ENCODE measurements at regions not wholly inside any gene's neighbourhood (a gene's known extent, or its start where the extent isn't known, plus 50 kb on each side); places are given as distances from the start of the nearest gene placed in this dataset.

DNA sequence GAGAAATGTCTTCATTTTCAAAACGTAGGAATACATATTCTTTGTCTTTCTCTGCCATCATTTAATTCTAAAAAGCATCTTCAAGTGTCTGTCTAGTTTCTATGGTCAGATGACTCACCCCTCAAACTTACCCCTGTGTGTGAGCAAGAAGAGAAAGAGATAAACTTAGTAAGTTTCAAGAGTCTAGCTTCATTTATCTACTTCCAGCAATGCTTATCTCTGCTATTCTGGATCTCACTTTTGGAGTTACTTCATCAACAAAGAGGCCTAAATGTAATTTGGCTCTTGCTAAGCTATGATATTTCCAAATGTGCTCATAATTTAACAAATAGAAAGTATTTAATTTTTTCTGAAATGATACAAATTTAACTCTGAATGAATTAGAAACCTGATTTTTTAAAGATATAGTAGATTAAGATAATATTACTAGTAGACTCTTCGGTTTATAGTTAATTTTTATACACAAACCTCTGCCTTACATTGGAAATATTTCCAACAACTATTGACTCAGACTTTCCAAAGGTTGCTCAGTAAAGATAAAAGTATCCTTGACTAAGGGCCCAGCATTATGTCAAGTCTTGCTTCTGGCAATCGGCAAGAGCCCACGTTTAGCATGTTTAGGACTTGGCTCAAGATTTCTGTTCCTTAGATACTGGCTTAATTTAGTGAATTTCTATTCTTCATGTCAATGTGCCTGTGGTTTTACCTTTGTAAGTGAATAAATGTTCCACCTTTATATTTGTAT is 1511.0 kb upstream of the SLC10A2 start:
- no peak for DNase-seq
- H2AFZ ChIP-seq: no peak overlapping the region
- TF ChIP-seq EZH2phosphoT487 (IDR thresholded peaks at IDR 0.05; ENCODE audit: insufficient read depth, low read depth) (no peak), EZH2 (IDR thresholded peaks at IDR 0.05; ENCODE audit: insufficient read depth, poor library complexity, severe bottlenecking) (no peak)
- H3K36me3 ChIP-seq (ENCODE audit: low read depth): no peaks in the 10 kb centered on the region
- no peak overlapping the region for H3K9ac ChIP-seq
- in situ Hi-C loops (cut with MboI): no loop called here
- no peak overlapping the region for H3K27ac ChIP-seq
- no peaks in the 10 kb centered on the region for H3K4me1 ChIP-seq (ENCODE audit: insufficient read depth)
- no peaks in the 10 kb centered on the region for H3K27me3 ChIP-seq (replicated peaks; ENCODE audit: insufficient read depth)
- no peak overlapping the region for H3K4me3 ChIP-seq
- H3F3A ChIP-seq (ENCODE audit: insufficient read depth): no peaks in the 10 kb centered on the region
- no peaks in the 10 kb centered on the region for H3K9me2 ChIP-seq (ENCODE audit: insufficient read depth)
- H3K9me3 ChIP-seq (ENCODE audit: low read depth): no peaks in the 10 kb centered on the region
- no peaks in the 10 kb centered on the region for H4K20me1 ChIP-seq (ENCODE audit: insufficient read depth)
- 35 to 42% methylated on average over 4 of the region's 4 CpGs for WGBS, 2 experiments (ENCODE audit: low coverage in 1 of 2, low lambda C conversion rate in 2 of 2, missing lambda C conversion rate in 2 of 2)
- H3K79me2 ChIP-seq (ENCODE audit: insufficient read depth): no peaks in the 10 kb centered on the region
- H3K4me2 ChIP-seq (ENCODE audit: unreplicated experiment): no peak overlapping the region

GRCh38 chr13:104571893-104572229 is 1505.6 kb upstream of the SLC10A2 start:
- Histone ChIP-seq H3K79me2 (ENCODE audit: insufficient read depth) (no peaks in the 10 kb centered on the region), H2AFZ (no peak overlapping the region), H3K27me3 (replicated peaks; ENCODE audit: insufficient read depth) (no peaks in the 10 kb centered on the region), H3K9ac (no peak overlapping the region), H3K4me2 (ENCODE audit: unreplicated experiment) (no peak overlapping the region), H3K9me2 (ENCODE audit: insufficient read depth) (no peaks in the 10 kb centered on the region), H4K20me1 (ENCODE audit: insufficient read depth) (no peaks in the 10 kb centered on the region), H3K27ac (no peak overlapping the region), H3F3A (ENCODE audit: insufficient read depth) (no peaks in the 10 kb centered on the region), H3K4me3 (no peak overlapping the region), H3K4me1 (ENCODE audit: insufficient read depth) (no peaks in the 10 kb centered on the region), H3K36me3 (ENCODE audit: low read depth) (no peaks in the 10 kb centered on the region), H3K9me3 (ENCODE audit: low read depth) (no peaks in the 10 kb centered on the region)
- no peak for DNase-seq
- no peak for TF ChIP-seq EZH2 (IDR thresholded peaks at IDR 0.05; ENCODE audit: insufficient read depth, poor library complexity, severe bottlenecking)
- 25 to 28% methylated on average over 2 of the region's 2 CpGs for whole genome bisulfite sequencing, 2 experiments (ENCODE audit: low coverage in 1 of 2, low lambda C conversion rate in 2 of 2, missing lambda C conversion rate in 2 of 2)
- in situ Hi-C loops (cut with MboI): no loop called here

- 6% methylated on average over 12 of the region's 12 CpGs for WGBS, 2 experiments (ENCODE audit: low coverage in 1 of 2, low lambda C conversion rate in 2 of 2, missing lambda C conversion rate in 2 of 2)
- Histone ChIP-seq H3K36me3 (ENCODE audit: low read depth) (no peaks in the 10 kb centered on the region), H3K9me3 (ENCODE audit: low read depth) (no peaks in the 10 kb centered on the region), H3K27ac (no peak overlapping the region), H2AFZ (no peak overlapping the region), H3K9ac (no peak overlapping the region), H4K20me1 (ENCODE audit: insufficient read depth) (no peaks in the 10 kb centered on the region), H3K79me2 (ENCODE audit: insufficient read depth) (no peaks in the 10 kb centered on the region), H3F3A (ENCODE audit: insufficient read depth) (no peaks in the 10 kb centered on the region), H3K4me1 (ENCODE audit: insufficient read depth) (no peaks in the 10 kb centered on the region), H3K27me3 (replicated peaks; ENCODE audit: insufficient read depth) (no peaks in the 10 kb centered on the region), H3K4me2 (ENCODE audit: unreplicated experiment) (no peak overlapping the region), H3K9me2 (ENCODE audit: insufficient read depth) (no peaks in the 10 kb centered on the region), H3K4me3 (no peak overlapping the region)
- TF ChIP-seq EZH2 (IDR thresholded peaks at IDR 0.05; ENCODE audit: insufficient read depth, poor library complexity, severe bottlenecking) (no peak), EZH2phosphoT487 (IDR thresholded peaks at IDR 0.05; ENCODE audit: insufficient read depth, low read depth) (no peak)
- peak; percentile 57 for DNase-seq
- in situ Hi-C loops (cut with MboI): no loop called here
Observed at GRCh38 chr13:104571161-104571892, 1505.1 kb upstream of the SLC10A2 start.

- Histone ChIP-seq H3K4me1 (ENCODE audit: insufficient read depth) (no peaks in the 10 kb centered on the region), H3K9ac (no peak overlapping the region), H3K4me3 (no peak overlapping the region), H4K20me1 (ENCODE audit: insufficient read depth) (no peaks in the 10 kb centered on the region), H2AFZ (no peak overlapping the region), H3K36me3 (ENCODE audit: low read depth) (no peaks in the 10 kb centered on the region), H3K27me3 (replicated peaks; ENCODE audit: insufficient read depth) (no peaks in the 10 kb centered on the region), H3K9me3 (ENCODE audit: low read depth) (no peaks in the 10 kb centered on the region), H3K27ac (no peak overlapping the region), H3K79me2 (ENCODE audit: insufficient read depth) (no peaks in the 10 kb centered on the region), H3K9me2 (ENCODE audit: insufficient read depth) (no peaks in the 10 kb centered on the region), H3F3A (ENCODE audit: insufficient read depth) (no peaks in the 10 kb centered on the region), H3K4me2 (ENCODE audit: unreplicated experiment) (no peak overlapping the region)
- TF ChIP-seq EZH2 (IDR thresholded peaks at IDR 0.05; ENCODE audit: insufficient read depth, poor library complexity, severe bottlenecking): no peak
- no peak for TF ChIP-seq EZH2phosphoT487 (IDR thresholded peaks at IDR 0.05; ENCODE audit: insufficient read depth, low read depth)
- in situ Hi-C loops (cut with MboI): no loop called here
- WGBS, 2 experiments (ENCODE audit: low coverage in 1 of 2, low lambda C conversion rate in 2 of 2, missing lambda C conversion rate in 2 of 2): 15 to 21% methylated on average over 5 of the region's 5 CpGs
- no peak for DNase-seq
Observed at GRCh38 chr13:104567114-104567513, 1500.9 kb upstream of the SLC10A2 start.
